Coronary artery (tissue), 2 donors: ENCODE measurements at regions not wholly inside any gene's neighbourhood (a gene's known extent, or its start where the extent isn't known, plus 50 kb on each side); places are given as distances from the start of the nearest gene placed in this dataset.

Experiments used
- DNase-seq: peaks from one replicate; pipeline ENCODE4 v3.0.0-alpha.2; 2017; ENCODE audit warnings: low spot score
- H3K27ac ChIP-seq, 2 donors: fragments of 200-600 bp; sonication (generic); one replicate each; pipeline ENCODE4 v1.5.1; 2016 to 2019
- H3K4me3 ChIP-seq: fragments of 200-600 bp; sonication (generic); 2 replicates; pipeline ENCODE4 v1.5.1; 2016; ENCODE audit warnings: mild to moderate bottlenecking, moderate library complexity
- TF ChIP-seq, protein P1 (sequence below): fragments of 200-600 bp; sonication (generic); IDR thresholded peaks from one replicate; pipeline ENCODE4 v1.5.1; 2019; ENCODE audit warnings: antibody characterized with exemption

DNA sequence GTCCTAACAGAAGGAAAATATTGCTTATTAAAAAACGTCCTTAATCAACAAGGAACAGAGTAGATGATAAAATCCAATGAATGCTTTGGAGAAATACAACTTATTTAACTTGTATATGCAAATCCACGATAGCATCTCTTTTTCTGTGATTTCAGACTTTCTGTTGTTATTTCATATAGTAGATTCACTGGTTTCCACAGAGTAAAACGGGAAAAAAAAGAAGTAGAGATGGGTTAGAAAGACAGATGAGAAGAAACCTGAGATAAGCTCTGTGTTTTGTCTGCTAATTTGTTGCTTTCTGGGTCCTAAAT lies 447.7 kb downstream of the RERGL start:
- Histone ChIP-seq H3K4me3 (peak overlapping the region; percentile 61), H3K27ac (no peak overlapping the region)
- DNase-seq = no peak
- TF ChIP-seq, protein P1, sequence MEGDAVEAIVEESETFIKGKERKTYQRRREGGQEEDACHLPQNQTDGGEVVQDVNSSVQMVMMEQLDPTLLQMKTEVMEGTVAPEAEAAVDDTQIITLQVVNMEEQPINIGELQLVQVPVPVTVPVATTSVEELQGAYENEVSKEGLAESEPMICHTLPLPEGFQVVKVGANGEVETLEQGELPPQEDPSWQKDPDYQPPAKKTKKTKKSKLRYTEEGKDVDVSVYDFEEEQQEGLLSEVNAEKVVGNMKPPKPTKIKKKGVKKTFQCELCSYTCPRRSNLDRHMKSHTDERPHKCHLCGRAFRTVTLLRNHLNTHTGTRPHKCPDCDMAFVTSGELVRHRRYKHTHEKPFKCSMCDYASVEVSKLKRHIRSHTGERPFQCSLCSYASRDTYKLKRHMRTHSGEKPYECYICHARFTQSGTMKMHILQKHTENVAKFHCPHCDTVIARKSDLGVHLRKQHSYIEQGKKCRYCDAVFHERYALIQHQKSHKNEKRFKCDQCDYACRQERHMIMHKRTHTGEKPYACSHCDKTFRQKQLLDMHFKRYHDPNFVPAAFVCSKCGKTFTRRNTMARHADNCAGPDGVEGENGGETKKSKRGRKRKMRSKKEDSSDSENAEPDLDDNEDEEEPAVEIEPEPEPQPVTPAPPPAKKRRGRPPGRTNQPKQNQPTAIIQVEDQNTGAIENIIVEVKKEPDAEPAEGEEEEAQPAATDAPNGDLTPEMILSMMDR = no peak

DNA sequence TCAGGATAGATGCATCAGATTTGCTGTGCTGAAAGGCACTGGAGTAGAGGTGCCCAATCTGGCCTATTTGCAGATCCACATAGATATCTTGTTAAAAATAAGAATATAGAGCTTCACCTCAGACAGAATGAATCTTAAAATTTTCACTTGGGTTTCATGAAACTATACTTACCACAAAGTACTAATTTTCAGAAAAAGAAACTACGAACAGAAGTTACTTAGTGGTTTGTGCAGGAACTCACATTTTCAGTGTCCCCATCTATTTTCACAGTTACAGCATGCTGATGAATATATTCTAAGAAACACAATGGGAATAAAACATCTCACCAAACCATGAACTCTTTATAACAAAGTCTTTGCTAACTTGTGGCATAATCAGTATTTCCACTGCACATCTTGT lies 449.4 kb downstream of the RERGL start:
- TF ChIP-seq, protein P1 = no peak
- Histone ChIP-seq H3K4me3 (no peak overlapping the region), H3K27ac (no peak overlapping the region)
- DNase-seq = no peak

DNA sequence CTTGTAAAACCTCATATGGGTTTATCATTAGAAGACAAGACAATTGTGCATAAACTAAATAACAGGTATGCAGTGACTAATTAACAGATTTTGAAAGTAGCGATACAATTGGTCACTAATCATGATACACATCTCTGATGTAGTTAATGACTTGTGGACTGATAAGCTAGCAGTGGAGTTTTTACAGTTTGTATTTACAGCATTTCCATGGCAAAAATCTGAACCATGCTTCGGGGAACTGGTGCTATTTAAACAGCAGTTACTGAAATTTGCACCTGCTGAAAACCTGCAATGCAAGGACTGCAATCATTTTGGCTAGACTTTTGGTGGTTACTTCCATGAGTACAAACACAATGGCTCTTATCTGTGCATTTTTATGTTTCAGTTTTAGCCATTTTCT lies 471.2 kb downstream of the RERGL start:
- no peak for DNase-seq
- TF ChIP-seq, protein P1 = no peak
- H3K4me3 ChIP-seq = no peak overlapping the region
- no peak overlapping the region for H3K27ac ChIP-seq

DNA sequence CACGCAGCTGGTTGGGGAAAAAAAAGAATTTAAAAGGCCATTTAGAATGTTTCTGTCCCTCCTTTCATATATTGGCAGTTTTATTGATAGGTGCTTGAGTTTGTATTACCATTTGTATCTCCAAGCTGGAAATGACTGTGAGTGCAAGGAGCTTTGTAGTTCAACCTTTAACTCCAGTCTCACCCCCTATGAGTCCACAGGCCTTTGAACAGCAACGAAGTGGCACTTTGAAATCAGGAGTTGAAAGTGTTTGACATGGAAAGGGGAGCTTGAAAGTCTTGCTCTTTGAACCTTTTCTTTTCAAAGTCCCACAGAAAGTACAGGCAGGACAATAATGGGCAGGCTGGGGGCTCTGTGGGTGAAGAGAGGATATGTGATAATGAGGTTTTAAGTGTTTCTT lies 480.3 kb downstream of the RERGL start:
- Histone ChIP-seq H3K27ac (no peak overlapping the region), H3K4me3 (no peak overlapping the region)
- no peak for DNase-seq
- TF ChIP-seq, protein P1 = no peak

DNA sequence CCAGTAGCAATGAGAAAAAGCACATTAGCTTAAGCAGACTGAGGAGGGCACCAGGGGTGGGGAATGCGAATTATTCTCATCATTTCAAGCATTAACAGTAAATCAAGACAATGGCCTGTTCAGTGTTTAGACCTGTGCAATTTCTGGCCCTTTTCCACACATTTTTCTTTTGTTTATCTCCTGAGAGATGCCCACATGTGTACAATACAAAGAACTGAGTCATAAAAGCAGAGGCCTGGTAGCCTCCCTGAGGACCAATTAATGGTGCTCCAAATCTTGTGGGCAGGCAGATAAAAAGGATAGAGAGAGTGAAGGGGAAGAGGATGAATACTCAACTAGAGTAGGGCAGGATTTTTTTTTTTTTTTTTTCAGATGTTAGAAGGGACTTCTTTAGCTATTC lies 480.8 kb downstream of the RERGL start:
- H3K4me3 ChIP-seq = no peak overlapping the region
- no peak for DNase-seq
- TF ChIP-seq, protein P1 = no peak
- H3K27ac ChIP-seq = no peak overlapping the region

DNA sequence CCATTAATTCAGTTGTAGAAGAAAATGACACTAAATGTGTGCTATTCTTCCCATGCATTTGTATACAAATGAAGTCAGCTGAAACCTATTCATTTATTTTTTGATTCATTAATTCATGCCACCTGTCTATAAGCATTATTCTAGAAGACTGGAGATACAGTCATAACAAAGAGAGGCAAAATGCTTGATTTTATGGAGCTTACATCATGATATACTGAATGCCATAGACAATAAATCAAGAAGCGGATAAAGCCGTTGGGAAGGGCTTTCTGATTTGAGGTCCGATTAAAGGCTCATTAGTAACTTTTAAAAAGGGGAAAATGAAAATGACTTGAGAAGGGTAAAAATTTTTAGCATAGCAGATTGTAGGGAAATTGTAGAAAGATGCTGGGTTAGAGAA lies 494.9 kb downstream of the RERGL start:
- no peak overlapping the region for H3K4me3 ChIP-seq
- H3K27ac ChIP-seq = no peak overlapping the region
- DNase-seq = no peak
- TF ChIP-seq, protein P1 = no peak

DNA sequence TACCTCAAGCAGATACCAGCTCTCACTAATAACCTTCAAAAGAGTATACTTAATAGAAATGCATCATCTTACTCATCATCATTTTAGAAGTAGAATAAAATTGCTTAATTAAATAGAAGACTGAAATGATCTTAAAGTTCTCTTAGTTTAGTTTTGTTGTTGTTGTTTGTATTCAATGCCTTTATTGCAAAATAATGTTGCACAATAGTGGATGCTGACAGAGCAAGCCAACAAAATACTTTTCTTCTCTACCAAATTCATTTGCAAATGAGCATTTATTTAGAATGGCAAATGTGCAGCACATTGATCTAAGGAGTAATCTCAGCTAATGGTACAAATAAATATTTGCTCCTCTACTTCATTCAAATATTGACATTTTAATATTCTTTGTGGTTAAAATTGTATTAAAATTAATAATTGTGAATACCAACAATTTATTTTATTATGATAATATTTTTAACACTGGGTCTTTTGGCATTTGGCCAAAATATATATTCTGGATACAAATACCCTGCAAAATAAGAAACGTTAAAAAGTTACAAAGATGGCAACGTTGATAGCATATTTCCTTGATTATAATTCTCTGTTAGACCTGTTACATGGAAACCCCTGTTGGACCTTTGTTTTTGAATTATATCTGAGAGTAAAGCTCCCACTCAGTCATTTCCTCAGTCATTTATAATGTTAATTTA lies 496.1 kb downstream of the RERGL start:
- TF ChIP-seq, protein P1 = no peak
- H3K4me3 ChIP-seq = no peak overlapping the region
- DNase-seq = no peak
- no peak overlapping the region for H3K27ac ChIP-seq
